Adrenal gland (tissue), 5 donors: ENCODE measurements at regions not wholly inside any gene's neighbourhood (a gene's known extent, or its start where the extent isn't known, plus 50 kb on each side); places are given as distances from the start of the nearest gene placed in this dataset.

ENCODE experiments used
- POLR2A ChIP-seq, 2 donors: fragments of 450-650 bp; IDR thresholded peaks; one replicate each; pipeline ENCODE4 v1.6.1; 2017; ENCODE audit warnings: antibody characterized with exemption in 2 of 2, mild to moderate bottlenecking in 2 of 2, moderate library complexity in 1 of 2
- TF ChIP-seq, protein P1 (sequence below), 6 experiments: fragments of 450-650 bp in 4 of 6; fragments of 200-600 bp in 2 of 6; sonication (generic) in 1 of 6; IDR thresholded peaks; 1 replicate in 5 of 6; 2 replicates in 1 of 6; pipeline versions ENCODE4 v1.5.1 to v1.8.0; 2016 to 2021; ENCODE audit warnings: antibody characterized with exemption in 6 of 6, mild to moderate bottlenecking in 2 of 6, moderate library complexity in 1 of 6
- donor health status: DM: no; HTN: no; CAD: no.

DNA sequence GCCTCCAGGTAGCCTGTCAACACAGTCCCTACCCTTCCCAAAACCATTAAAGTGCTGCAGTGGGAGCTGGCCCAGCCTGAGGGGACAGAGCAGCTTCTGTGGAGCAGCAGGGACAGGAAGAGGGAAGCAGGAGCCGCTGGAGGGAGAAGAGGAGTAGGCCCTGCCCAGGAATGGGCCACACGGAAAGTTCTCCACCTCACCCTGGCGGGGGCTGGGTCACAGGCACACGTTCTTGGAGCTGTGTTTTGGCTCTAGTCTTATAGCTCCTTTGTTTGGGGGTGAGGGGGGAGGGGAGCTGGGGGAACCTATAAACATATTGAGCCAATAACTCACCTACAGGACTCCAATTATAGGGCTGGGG, 508.6 kb downstream of the SHQ1 start:
- TF ChIP-seq, protein P1, sequence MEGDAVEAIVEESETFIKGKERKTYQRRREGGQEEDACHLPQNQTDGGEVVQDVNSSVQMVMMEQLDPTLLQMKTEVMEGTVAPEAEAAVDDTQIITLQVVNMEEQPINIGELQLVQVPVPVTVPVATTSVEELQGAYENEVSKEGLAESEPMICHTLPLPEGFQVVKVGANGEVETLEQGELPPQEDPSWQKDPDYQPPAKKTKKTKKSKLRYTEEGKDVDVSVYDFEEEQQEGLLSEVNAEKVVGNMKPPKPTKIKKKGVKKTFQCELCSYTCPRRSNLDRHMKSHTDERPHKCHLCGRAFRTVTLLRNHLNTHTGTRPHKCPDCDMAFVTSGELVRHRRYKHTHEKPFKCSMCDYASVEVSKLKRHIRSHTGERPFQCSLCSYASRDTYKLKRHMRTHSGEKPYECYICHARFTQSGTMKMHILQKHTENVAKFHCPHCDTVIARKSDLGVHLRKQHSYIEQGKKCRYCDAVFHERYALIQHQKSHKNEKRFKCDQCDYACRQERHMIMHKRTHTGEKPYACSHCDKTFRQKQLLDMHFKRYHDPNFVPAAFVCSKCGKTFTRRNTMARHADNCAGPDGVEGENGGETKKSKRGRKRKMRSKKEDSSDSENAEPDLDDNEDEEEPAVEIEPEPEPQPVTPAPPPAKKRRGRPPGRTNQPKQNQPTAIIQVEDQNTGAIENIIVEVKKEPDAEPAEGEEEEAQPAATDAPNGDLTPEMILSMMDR (IDR thresholded peaks at IDR 0.05): no peak
- TF ChIP-seq POLR2A (IDR thresholded peaks at IDR 0.05): no peak
